SK-N-SH treated with all-trans-retinoic acid at 6 μM for 48 hours (cell line): ENCODE measurements at regions not wholly inside any gene's neighbourhood (a gene's known extent, or its start where the extent isn't known, plus 50 kb on each side); places are given as distances from the start of the nearest gene placed in this dataset.

Experiments used
- ATAC-seq: fragments of 200-7000 bp; cut with Tn5 transposase; 3 replicates; pipeline ENCODE4 v1.9.1; 2020; ENCODE audit warnings: mild to moderate bottlenecking, moderate library complexity
- ARNTL ChIP-seq: fragments of 450-650 bp; formaldehyde crosslinking; IDR thresholded peaks from 2 replicates; pipeline ENCODE4 v1.5.0; 2020; ENCODE audit warnings: low read depth, mild to moderate bottlenecking, moderate library complexity, borderline replicate concordance
- BACH2 ChIP-seq: fragments of 250-450 bp; sonication (Bioruptor Pico); IDR thresholded peaks from 2 replicates; pipeline ENCODE4 v1.9.0; 2021; ENCODE audit warnings: mild to moderate bottlenecking, borderline replicate concordance
- CREB5 ChIP-seq: fragments of 250-450 bp; sonication (Bioruptor Pico); IDR thresholded peaks from 2 replicates; pipeline ENCODE4 v1.5.1; 2020; ENCODE audit warnings: low read depth, mild to moderate bottlenecking, moderate library complexity
- CSDC2 ChIP-seq: fragments of 250-450 bp; sonication (Bioruptor Pico); IDR thresholded peaks from 2 replicates; pipeline ENCODE4 v1.5.0; 2020; ENCODE audit warnings: mild to moderate bottlenecking, moderate library complexity
- CSRNP3 ChIP-seq: fragments of 250-450 bp; sonication (Bioruptor Pico); IDR thresholded peaks from 2 replicates; pipeline ENCODE4 v1.5.1; 2021; ENCODE audit warnings: mild to moderate bottlenecking, moderate library complexity
- ESRRG ChIP-seq: fragments of 250-450 bp; sonication (Bioruptor Pico); IDR thresholded peaks from 2 replicates; pipeline ENCODE4 v1.6.1; 2021; ENCODE audit warnings: mild to moderate bottlenecking
- GLIS3 ChIP-seq: fragments of 250-450 bp; sonication (Bioruptor Pico); IDR thresholded peaks from 2 replicates; pipeline ENCODE4 v1.5.0; 2020; ENCODE audit warnings: mild to moderate bottlenecking, moderate library complexity
- OSR1 ChIP-seq: fragments of 250-450 bp; sonication (Bioruptor Pico); IDR thresholded peaks from 2 replicates; pipeline ENCODE4 v1.8.0; 2022; ENCODE audit warnings: moderate library complexity, mild to moderate bottlenecking, inconsistent platforms
- PATZ1 ChIP-seq: fragments of 250-450 bp; sonication (Bioruptor Pico); IDR thresholded peaks from 2 replicates; pipeline ENCODE4 v1.8.0; 2020; ENCODE audit warnings: mild to moderate bottlenecking, moderate library complexity, borderline replicate concordance
- PPARA ChIP-seq: fragments of 250-450 bp; sonication (Bioruptor Pico); IDR thresholded peaks from 2 replicates; pipeline ENCODE4 v1.5.0; 2020; ENCODE audit warnings: mild to moderate bottlenecking, borderline replicate concordance
- RARB ChIP-seq: fragments of 250-450 bp; sonication (Bioruptor Pico); IDR thresholded peaks from 2 replicates; pipeline ENCODE4 v1.8.0; 2021; ENCODE audit warnings: mild to moderate bottlenecking, moderate library complexity
- SNAI2 ChIP-seq: fragments of 250-450 bp; sonication (Bioruptor Pico); IDR thresholded peaks from 2 replicates; pipeline ENCODE4 v1.5.0; 2020; ENCODE audit warnings: mild to moderate bottlenecking, moderate library complexity
- TCF4 ChIP-seq: fragments of 250-450 bp; sonication (Bioruptor Pico); IDR thresholded peaks from 2 replicates; pipeline ENCODE4 v1.8.0; 2021; ENCODE audit warnings: mild to moderate bottlenecking, moderate library complexity, borderline replicate concordance
- TOX ChIP-seq: fragments of 250-450 bp; sonication (Bioruptor Pico); IDR thresholded peaks from 2 replicates; pipeline ENCODE4 v1.8.0; 2021; ENCODE audit warnings: mild to moderate bottlenecking, moderate library complexity, borderline replicate concordance
- TSHZ2 ChIP-seq: fragments of 250-450 bp; sonication (Bioruptor Pico); IDR thresholded peaks from 2 replicates; pipeline ENCODE4 v1.5.0; 2020; ENCODE audit warnings: mild to moderate bottlenecking, moderate library complexity
- ZC3H10 ChIP-seq: fragments of 250-450 bp; sonication (Bioruptor Pico); IDR thresholded peaks from 2 replicates; pipeline ENCODE4 v1.5.1; 2021; ENCODE audit warnings: mild to moderate bottlenecking, moderate library complexity
- ZFP3 ChIP-seq: fragments of 250-450 bp; sonication (Bioruptor Pico); IDR thresholded peaks from 2 replicates; pipeline ENCODE4 v1.5.0; 2020; ENCODE audit warnings: mild to moderate bottlenecking, moderate library complexity
- ZFP30 ChIP-seq: fragments of 450-650 bp; formaldehyde crosslinking; IDR thresholded peaks from 2 replicates; pipeline ENCODE4 v1.5.0; 2022; ENCODE audit warnings: mild to moderate bottlenecking, moderate library complexity
- ZNF565 ChIP-seq: fragments of 450-650 bp; formaldehyde crosslinking; conservative IDR thresholded peaks from 2 replicates; pipeline ENCODE4 v1.5.0; 2020; ENCODE audit warnings: low read depth, mild to moderate bottlenecking, moderate library complexity
- ZNF70 ChIP-seq: fragments of 450-650 bp; formaldehyde crosslinking; IDR thresholded peaks from 2 replicates; pipeline ENCODE4 v1.5.0; 2020; ENCODE audit warnings: mild to moderate bottlenecking, moderate library complexity
- ZNF8 ChIP-seq: fragments of 450-650 bp; formaldehyde crosslinking; IDR thresholded peaks from 2 replicates; pipeline ENCODE4 v1.5.0; 2020; ENCODE audit warnings: mild to moderate bottlenecking, moderate library complexity

- ATAC-seq, result no peak
- TF ChIP-seq BACH2 (CRISPR knock-in tag) (no peak), ZFP3 (CRISPR knock-in tag) (no peak), GLIS3 (CRISPR knock-in tag) (no peak), CREB5 (no peak), RARB (CRISPR knock-in tag) (no peak), SNAI2 (CRISPR knock-in tag) (no peak), ZFP30 (CRISPR knock-in tag) (no peak), PATZ1 (CRISPR knock-in tag) (no peak), CSRNP3 (CRISPR knock-in tag) (no peak), PPARA (CRISPR knock-in tag) (no peak)
These were observed 206.0 kb downstream of the SNAPC1 start for GRCh38 chr14:61968207-61968606.

- TF ChIP-seq CSRNP3 (CRISPR knock-in tag), result no peak
- TF ChIP-seq TCF4, result no peak
- TF ChIP-seq ZFP30 (CRISPR knock-in tag), result no peak
- no peak for TF ChIP-seq CSDC2
- no peak for TF ChIP-seq BACH2 (CRISPR knock-in tag)
- no peak for TF ChIP-seq ARNTL (CRISPR knock-in tag)
- TF ChIP-seq TOX, result no peak
- no peak for TF ChIP-seq CREB5
- no peak for TF ChIP-seq RARB (CRISPR knock-in tag)
- TF ChIP-seq PPARA (CRISPR knock-in tag), result no peak
- ATAC-seq, result no peak
These were observed 210.5 kb downstream of the SNAPC1 start for GRCh38 chr14:61972711-61973110.

GRCh38 chr14:61973981-61974380 lies 211.8 kb downstream of the SNAPC1 start:
- no peak for ATAC-seq
- no peak for TF ChIP-seq CSDC2
- no peak for TF ChIP-seq TCF4
- no peak for TF ChIP-seq ARNTL (CRISPR knock-in tag)
- no peak for TF ChIP-seq GLIS3 (CRISPR knock-in tag)
- TF ChIP-seq ZNF70 (CRISPR knock-in tag), result no peak
- no peak for TF ChIP-seq ZC3H10
- no peak for TF ChIP-seq ZFP30 (CRISPR knock-in tag)

GRCh38 chr14:61977217-61977616 lies 215.0 kb downstream of the SNAPC1 start:
- TF ChIP-seq PPARA (CRISPR knock-in tag) (no peak), ZNF8 (CRISPR knock-in tag) (no peak)
- TF ChIP-seq, all 23 proteins: peak for 0
- no peak for ATAC-seq

GRCh38 chr14:61988240-61988639 lies 226.0 kb downstream of the SNAPC1 start:
- no peak for ATAC-seq
- TF ChIP-seq OSR1, result no peak
- no peak for TF ChIP-seq ZNF8 (CRISPR knock-in tag)
- no peak for TF ChIP-seq SNAI2 (CRISPR knock-in tag)
- no peak for TF ChIP-seq ZFP30 (CRISPR knock-in tag)
- TF ChIP-seq PATZ1 (CRISPR knock-in tag), result no peak
- no peak for TF ChIP-seq BACH2 (CRISPR knock-in tag)
- TF ChIP-seq ESRRG, result no peak
- no peak for TF ChIP-seq ZFP3 (CRISPR knock-in tag)
- no peak for TF ChIP-seq TOX
- TF ChIP-seq ZNF70 (CRISPR knock-in tag), result no peak
- TF ChIP-seq ZNF565, result no peak
- TF ChIP-seq RARB (CRISPR knock-in tag), result no peak
- TF ChIP-seq GLIS3 (CRISPR knock-in tag), result no peak
- no peak for TF ChIP-seq ZC3H10
- no peak for TF ChIP-seq PPARA (CRISPR knock-in tag)
- no peak for TF ChIP-seq ARNTL (CRISPR knock-in tag)
- no peak for TF ChIP-seq TSHZ2
